Activated effector memory CD4-positive, alpha-beta T cell treated with Interleukin-2 at 50 U/mL for 16 hours (primary cell): ENCODE measurements at regions not wholly inside any gene's neighbourhood (a gene's known extent, or its start where the extent isn't known, plus 50 kb on each side); places are given as distances from the start of the nearest gene placed in this dataset.
"Not testable (repeated sequence)": the region's sequence is repeated elsewhere in the genome, so short reads cannot be mapped to it uniquely, and the experiment has no call there.

Source experiments
- DNase-seq: peaks from one replicate; pipeline ENCODE4 v3.0.0-alpha.2; 2020

DNA sequence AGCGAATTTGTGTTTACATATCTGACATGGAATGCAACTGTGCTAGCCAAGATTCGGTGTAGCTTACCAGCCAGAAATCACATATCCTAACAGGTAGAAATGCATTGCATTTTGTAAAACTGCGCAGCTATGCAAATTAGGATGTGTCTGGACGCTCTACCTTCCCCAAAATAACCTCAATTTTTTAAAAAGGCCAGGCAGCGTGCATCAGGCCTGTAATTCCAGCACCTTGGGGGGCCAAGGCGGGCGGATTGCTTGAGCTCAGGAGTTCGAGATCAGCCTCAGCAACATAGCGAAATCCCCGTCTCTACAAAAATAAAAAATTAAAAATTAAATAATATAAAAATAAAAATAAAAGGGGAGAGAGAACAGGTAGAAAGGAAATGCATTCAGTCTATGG, 305.0 kb downstream of the TYW1 start:
- DNase-seq: no peak

- peak; percentile 94 for DNase-seq
Observed at GRCh38 chr7:67302113-67303039, 305.7 kb downstream of the TYW1 start.

DNA sequence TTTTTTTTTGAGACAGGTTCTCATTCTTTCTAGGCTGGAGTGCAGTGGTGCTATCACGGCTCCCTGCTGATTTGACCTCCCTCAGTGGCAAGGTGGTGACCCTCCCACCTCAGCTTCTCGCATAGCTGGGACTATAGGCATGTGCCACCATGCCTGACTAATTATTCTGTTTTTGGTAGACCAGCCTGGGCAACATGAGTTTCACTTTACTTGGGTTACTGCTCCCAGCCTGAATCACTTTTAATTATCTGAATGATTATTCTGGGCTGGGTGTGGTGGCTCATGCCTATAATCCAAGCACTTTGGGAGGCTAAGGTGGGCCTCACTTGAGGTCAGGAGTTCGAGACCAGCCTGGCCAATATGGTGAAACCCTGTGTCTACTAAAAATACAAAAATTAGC, 308.2 kb downstream of the TYW1 start:
- DNase-seq: not testable (repeated sequence)

DNA sequence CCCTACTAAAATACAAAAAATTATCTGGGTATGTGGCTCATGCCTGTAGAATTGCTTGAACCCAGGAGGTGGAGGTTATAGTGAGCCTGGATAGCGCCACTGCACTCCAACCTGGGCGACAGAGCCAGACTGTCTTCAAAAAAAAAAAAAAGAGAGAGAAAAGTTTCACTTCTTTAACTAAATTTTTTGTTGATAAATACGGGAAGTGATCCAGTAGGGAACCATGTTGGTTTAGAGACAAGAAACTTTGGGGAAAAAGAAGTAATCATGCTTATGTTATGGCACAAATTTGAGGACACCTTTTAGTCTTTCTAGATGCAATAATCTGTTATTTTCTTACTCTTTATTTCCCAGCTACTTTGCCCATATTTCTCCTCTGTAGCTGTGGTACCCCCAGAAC, 309.7 kb downstream of the TYW1 start:
- no peak for DNase-seq

- no peak for DNase-seq
Observed at GRCh38 chr7:67309764-67310549, 313.3 kb downstream of the TYW1 start.

DNA sequence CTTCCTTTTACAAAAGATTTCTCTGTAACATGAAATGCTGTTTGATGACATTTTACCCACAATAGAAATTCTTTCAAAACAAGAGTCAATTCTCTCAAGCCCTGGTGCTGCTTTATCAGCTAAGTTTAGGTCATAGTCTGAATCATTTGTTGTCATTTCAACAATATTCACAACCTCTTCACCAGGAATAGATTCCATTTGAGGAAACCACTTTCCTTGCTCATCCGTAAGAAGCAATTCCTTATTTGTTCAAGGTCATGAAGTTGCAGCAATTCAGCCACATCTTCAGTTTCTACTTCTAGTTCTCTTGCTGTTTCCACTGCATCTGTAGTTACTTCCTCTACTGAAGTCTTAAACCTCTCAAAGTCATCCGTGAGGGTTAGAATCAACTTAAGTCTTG, 315.3 kb downstream of the TYW1 start:
- no peak for DNase-seq

- no peak for DNase-seq
Observed at GRCh38 chr7:67313213-67313612, 316.6 kb downstream of the TYW1 start.

GRCh38 chr7:67316902-67317301, 320.3 kb downstream of the TYW1 start:
- DNase-seq: not testable (repeated sequence)

DNA sequence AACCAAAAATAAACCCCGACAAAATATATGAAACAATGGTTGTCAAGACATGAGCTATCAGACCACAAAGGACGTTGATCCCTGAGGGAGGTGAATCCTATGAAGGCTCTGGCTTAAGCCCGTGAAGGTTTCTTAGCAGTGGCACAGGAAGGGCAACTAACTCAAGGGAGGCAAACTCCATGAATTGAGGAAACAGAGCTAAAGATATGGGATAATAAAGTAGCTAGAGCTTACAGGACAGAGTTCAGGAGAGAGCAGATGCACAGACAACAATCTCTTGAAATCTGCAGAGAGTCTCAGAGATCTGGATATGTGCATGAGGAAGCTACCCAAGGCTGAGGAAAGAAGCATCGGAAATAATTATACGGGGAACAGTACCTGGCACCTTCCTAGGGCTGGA, 331.6 kb downstream of the TYW1 start:
- not testable (repeated sequence) for DNase-seq

DNA sequence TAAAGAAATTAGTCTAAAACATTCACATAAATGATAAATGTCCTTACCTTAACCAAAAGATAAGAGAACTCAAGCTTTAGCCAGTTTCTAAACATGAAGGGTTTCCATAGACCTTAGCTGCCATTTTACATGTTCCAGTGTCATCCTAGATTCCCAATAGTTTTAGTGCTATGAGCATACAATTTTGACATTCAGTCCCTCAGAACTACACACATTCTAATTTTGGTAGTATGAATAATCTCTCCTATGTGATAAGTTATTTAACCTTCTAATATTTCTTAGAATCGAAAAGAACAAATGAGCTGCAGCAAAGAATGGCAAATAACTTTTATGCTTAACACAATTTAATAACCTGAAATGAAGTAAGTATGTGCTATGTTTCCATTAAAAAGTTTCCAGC, 338.5 kb downstream of the TYW1 start:
- DNase-seq: not testable (repeated sequence)

GRCh38 chr7:67335663-67336062, 339.0 kb downstream of the TYW1 start:
- not testable (repeated sequence) for DNase-seq

DNA sequence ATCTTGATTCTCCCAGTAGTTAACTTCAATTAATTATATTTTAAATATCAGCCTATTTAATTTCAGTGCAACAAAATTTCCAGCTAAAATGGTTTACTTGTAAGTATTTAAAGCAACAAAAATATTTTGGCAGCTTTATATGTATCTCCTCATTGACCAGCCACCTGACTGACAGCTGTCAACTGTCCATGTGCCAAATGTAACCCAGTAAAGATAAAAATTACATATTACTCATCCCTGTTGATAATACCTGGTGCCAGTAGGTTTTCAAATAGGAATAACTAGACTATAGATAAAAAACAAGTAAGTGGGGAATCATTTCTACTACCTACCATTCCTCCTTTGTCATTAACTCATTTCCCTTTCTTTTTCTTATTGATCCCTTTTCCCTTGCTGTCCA, 341.9 kb downstream of the TYW1 start:
- DNase-seq: not testable (repeated sequence)

DNA sequence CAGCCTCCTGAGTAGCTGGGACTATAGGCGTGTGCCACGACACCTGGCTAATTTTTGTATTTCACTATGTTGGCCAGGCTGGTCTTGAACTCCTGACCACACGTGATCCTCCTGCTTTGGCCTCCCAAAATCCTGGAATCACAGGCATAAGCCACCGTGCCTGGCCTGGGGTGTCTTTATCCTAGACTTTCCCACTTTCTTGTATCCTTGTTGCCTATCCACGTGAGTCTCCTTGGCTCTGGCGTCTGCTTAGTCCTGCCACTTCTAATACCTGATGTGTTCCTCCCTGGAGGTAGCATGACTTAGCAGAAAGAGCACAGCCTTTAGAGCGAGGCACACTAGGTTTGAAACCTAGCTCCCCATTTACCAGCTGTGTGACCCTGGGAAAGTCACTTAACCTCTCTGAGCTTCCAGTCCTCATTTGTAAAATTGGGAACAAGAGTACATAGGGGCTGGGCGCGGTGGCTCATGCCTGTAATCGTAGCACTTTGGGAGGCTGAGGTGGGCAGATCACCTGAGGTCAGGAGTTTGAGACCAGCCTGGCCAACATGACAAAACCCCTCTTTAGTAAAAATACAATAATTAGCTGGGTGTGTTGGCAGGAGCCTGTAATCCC, 344.6 kb downstream of the TYW1 start:
- no peak for DNase-seq

DNA sequence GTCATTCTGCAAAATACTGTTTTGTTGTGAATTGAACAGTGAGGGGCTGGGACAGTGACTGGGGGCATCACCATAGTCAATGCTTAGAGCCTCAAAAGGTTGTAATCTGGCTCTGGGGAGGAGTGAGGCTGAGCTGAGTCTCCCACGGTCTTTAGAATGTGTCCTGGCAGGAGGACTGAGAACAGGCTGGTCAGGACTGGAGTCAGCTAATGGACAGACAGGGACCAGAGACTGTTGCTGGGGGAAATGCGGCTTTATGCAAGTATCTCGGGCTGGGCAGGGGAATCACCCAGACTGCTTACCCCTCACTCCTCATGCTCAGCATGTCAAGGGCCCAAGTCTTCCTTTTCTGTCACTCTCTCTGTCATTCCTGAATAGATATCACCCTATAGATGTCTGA, 346.5 kb downstream of the TYW1 start:
- DNase-seq: no peak

DNA sequence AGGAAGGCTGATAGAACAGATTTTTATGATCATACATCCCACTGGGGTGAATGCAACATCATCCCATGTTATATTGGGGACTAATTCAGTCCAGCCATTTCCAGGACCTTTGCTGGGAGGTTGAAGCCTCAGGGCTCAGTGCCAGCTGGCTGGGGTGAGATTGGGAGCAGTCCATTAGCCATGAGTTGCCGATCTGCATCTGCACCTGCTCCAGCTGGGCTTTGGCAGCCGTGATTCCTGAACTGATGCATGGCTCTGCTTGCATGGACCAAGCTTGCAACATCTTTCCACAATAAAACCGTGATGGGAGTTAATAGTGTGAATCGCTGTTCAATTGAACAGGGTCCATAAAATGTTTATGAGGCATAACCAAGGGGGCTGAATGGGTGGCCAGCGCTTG, 346.9 kb downstream of the TYW1 start:
- DNase-seq: no peak

GRCh38 chr7:67344481-67345193, 348.0 kb downstream of the TYW1 start:
- DNase-seq: no peak

GRCh38 chr7:67346126-67346525, 349.5 kb downstream of the TYW1 start:
- no peak for DNase-seq

DNA sequence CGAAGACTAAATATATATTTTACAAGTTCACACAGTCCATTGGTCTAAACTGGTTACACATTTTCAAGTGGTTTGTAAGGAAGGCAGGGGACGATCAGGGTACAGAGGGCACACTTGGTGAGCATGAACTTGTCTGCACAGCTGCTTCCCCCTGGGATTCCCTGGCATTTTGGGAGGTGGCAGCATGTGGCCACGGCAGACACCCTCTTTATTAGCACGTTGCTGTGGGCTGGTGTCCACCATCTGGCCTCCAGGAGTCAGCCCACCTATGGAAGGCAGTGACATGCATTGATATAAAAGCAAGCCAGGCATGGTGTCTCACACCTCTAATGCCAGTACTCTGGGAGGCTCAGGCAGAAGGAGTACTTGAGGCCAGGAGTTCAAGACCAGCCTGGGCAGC, 350.2 kb downstream of the TYW1 start:
- DNase-seq: no peak

GRCh38 chr7:67348171-67348570, 351.5 kb downstream of the TYW1 start:
- DNase-seq: no peak

DNA sequence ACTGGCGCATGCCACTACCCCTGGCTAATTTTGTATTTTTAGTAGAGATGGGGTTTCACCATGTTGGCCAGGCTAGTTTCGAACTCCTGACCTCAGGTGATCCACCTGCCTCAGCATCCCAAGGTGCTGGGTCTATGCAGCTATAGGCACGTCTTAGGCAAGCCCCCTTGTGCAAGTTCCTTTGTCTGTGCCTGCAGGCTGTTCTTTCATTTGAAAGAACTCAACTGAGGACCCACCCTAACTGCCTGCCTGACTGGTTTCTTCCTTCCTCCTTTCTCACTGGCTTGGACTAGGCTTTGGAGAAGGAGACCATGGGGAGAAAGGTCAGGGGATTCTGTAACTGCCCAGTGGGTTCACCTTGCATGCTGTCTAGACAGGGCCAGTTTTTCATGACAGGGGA, 361.0 kb downstream of the TYW1 start:
- DNase-seq: not testable (repeated sequence)

- not testable (repeated sequence) for DNase-seq
Observed at GRCh38 chr7:67358316-67358715, 361.7 kb downstream of the TYW1 start.

GRCh38 chr7:67358738-67359137, 362.1 kb downstream of the TYW1 start:
- DNase-seq: not testable (repeated sequence)

DNA sequence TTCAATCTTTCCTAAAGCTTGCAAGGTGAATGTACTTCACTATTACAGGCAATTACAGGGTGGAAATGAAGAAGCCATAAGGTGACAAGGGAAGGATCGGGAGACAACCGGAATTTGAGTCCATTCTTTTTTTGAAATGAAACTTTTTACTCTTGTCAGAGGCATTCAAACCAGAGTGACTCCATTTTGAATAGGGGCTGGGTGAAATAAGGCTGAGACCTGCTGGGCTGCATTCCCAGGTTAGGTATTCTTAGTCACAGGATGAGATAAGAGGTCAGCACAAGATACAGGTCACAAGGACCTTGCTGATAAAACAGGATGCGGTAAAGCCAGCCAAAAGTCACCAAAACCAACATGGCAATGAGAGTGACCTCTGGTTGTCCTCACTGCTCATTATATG, 363.3 kb downstream of the TYW1 start:
- no peak for DNase-seq
